Stomach (tissue), 8 donors: ENCODE measurements at regions not wholly inside any gene's neighbourhood (a gene's known extent, or its start where the extent isn't known, plus 50 kb on each side); places are given as distances from the start of the nearest gene placed in this dataset.

Experiments
- DNase-seq, 2 donors: peaks; one replicate each; pipeline versions ENCODE4 v3.0.0 to v3.0.0-alpha.2; 2013 to 2019
- H3K27ac ChIP-seq, 5 donors: fragments of 200-600 bp in 4 of 5; sonication (generic) in 4 of 5; one replicate each; pipeline ENCODE4 v1.5.1; 2013 to 2019; ENCODE audit warnings: mild to moderate bottlenecking in 1 of 5, moderate library complexity in 1 of 5
- H3K27me3 ChIP-seq, 3 donors: fragments of 200-600 bp; sonication (generic); one replicate each; pipeline ENCODE4 v1.5.1; 2017 to 2019; ENCODE audit warnings: mixed run types in 1 of 3
- H3K36me3 ChIP-seq, 4 donors: fragments of 200-600 bp; sonication (generic); 1 replicate in 3 of 4; 2 replicates in 1 of 4; pipeline ENCODE4 v1.5.1; 2016 to 2019
- H3K4me1 ChIP-seq, 4 donors: fragments of 200-600 bp; sonication (generic); one replicate each; pipeline ENCODE4 v1.5.1; 2016 to 2019
- H3K4me3 ChIP-seq, 4 donors: fragments of 200-600 bp; sonication (generic) in 3 of 4; one replicate each; pipeline ENCODE4 v1.5.1; 2016 to 2019; ENCODE audit warnings: mild to moderate bottlenecking in 1 of 4
- H3K9me3 ChIP-seq, 4 donors: fragments of 200-600 bp; sonication (generic); one replicate each; pipeline ENCODE4 v1.5.1; 2016 to 2019
- EP300 ChIP-seq: sonication (generic); formaldehyde crosslinking; IDR thresholded peaks from one replicate; pipeline ENCODE4 v1.6.1; 2017; ENCODE audit warnings: antibody characterized with exemption
- POLR2A ChIP-seq, 4 donors: fragments of 450-650 bp; IDR thresholded peaks; one replicate each; pipeline ENCODE4 v1.6.1; 2016; ENCODE audit warnings: antibody characterized with exemption in 4 of 4, control low read depth in 2 of 4, mild to moderate bottlenecking in 1 of 4, moderate library complexity in 1 of 4
- POLR2AphosphoS5 ChIP-seq, 3 donors: sonication (generic); formaldehyde crosslinking; IDR thresholded peaks; one replicate each; pipeline ENCODE4 v1.6.1; 2016; ENCODE audit warnings: antibody characterized with exemption in 3 of 3
- WGBS, 5 donors: extraction: QIAGEN DNeasy Blood & Tissue Kit in 3 of 5; methylation state at CpG; one replicate each; pipeline versions ENCODE4 v1.1.5 to v1.1.7; 2013 to 2018; 5-methylcytosine and 5-hydroxymethylcytosine counted together
- intact Hi-C: fragments of 100-400 bp; cut with DNase I; formaldehyde crosslinking; loops from one replicate; pipeline ENCODE4 v1.15.1; 2023; ENCODE audit warnings: low total_unique reads
- TF ChIP-seq, protein P1 (sequence below), 7 experiments: fragments of 450-650 bp in 4 of 7; fragments of 200-600 bp in 3 of 7; sonication (generic) in 3 of 7; IDR thresholded peaks; one replicate each; pipeline ENCODE4 v1.5.1; 2016 to 2019; ENCODE audit warnings: antibody characterized with exemption in 7 of 7, control low read depth in 2 of 7, mild to moderate bottlenecking in 1 of 7
- donor health status: healthy with polysubstance abuse.
- donor health status: Bipolar disorder and iron deficiency.
- donor health status: healthy.

DNA sequence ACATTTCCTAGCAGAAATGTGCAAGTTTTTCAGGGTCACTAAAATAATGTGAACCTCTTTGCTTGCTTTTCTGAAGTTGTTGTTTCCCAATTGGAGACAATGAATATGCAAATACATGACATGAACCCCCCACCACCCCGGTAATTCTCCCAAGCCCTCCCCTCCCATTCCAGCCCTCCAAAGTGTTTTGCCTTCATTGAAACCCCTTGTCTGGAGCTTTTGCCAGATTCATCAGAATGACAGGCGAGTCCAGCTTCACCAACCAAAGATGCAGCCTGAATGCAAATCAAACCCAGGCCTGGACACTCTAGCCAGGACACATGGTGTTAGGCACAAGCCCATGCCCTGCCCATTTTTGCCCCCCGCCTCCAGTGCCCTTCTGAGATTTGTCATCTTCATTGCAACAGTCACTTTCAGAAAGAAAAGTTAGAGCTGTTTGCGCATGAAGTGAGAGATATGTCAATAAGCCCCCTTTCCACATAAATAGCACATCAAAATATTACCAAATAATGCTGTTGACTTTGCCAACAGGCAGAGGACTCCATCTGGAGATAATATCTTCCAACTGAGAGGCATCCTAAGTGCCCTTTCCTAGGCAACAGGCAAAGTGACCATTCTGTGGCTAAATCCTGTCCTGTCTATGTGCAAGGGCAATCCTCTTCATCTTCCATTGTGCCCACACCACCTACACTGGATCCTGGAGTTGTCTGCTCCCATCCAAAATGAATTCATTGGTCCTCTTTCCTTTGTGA lies 145.6 kb upstream of the NFIA start:
- no peak for DNase-seq
- Histone ChIP-seq H3K9me3 (no peaks in the 10 kb centered on the region), H3K4me1 (peaks cover 0 to 8% (median 0%) of the 10 kb centered on the region in 4 donors), H3K4me3 (no peak overlapping the region), H3K27me3 (no peaks in the 10 kb centered on the region), H3K36me3 (no peaks in the 10 kb centered on the region), H3K27ac (no peak overlapping the region)
- intact Hi-C loops = no loop called here
- TF ChIP-seq EP300 = no peak
- TF ChIP-seq POLR2A (IDR thresholded peaks at IDR 0.05) = no peak
- no peak for TF ChIP-seq POLR2AphosphoS5 (IDR thresholded peaks at IDR 0.05)
- TF ChIP-seq, protein P1, sequence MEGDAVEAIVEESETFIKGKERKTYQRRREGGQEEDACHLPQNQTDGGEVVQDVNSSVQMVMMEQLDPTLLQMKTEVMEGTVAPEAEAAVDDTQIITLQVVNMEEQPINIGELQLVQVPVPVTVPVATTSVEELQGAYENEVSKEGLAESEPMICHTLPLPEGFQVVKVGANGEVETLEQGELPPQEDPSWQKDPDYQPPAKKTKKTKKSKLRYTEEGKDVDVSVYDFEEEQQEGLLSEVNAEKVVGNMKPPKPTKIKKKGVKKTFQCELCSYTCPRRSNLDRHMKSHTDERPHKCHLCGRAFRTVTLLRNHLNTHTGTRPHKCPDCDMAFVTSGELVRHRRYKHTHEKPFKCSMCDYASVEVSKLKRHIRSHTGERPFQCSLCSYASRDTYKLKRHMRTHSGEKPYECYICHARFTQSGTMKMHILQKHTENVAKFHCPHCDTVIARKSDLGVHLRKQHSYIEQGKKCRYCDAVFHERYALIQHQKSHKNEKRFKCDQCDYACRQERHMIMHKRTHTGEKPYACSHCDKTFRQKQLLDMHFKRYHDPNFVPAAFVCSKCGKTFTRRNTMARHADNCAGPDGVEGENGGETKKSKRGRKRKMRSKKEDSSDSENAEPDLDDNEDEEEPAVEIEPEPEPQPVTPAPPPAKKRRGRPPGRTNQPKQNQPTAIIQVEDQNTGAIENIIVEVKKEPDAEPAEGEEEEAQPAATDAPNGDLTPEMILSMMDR (IDR thresholded peaks at IDR 0.05) = no peak
- 80 to 85% (median 84%) methylated on average over 4 of the region's 4 CpGs for WGBS, 5 donors

DNA sequence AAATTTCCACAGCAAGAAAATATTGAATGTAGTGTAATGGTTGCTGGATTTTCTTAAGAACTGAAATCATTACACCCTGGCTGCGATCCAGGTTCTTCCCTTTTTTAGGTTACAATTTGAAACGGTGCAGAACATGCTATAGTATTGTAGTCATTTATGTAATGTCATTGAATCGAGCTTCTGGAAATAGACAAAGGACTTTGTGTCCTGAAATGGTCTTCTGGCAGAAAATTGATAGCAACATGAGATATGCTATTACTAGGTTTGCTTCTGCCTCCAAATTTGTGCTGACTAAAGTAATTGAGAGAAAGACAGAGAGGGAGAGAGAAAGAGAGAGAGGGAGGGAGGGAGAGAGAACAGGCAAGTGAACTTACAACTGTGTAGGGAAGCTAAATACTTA lies 146.2 kb upstream of the NFIA start:
- peaks cover 0 to 8% (median 0%) of the 10 kb centered on the region in 4 donors for H3K4me1 ChIP-seq
- intact Hi-C loops = no loop called here
- no peak overlapping the region for H3K27ac ChIP-seq
- no peaks in the 10 kb centered on the region for H3K9me3 ChIP-seq
- TF ChIP-seq EP300 (no peak), POLR2AphosphoS5 (IDR thresholded peaks at IDR 0.05) (no peak), POLR2A (IDR thresholded peaks at IDR 0.05) (no peak)
- H3K27me3 ChIP-seq = no peaks in the 10 kb centered on the region
- no peak overlapping the region for H3K4me3 ChIP-seq
- peak in 1 of 2 donors; percentile 67 for DNase-seq
- 22 to 31% (median 30%) methylated on average over 3 of the region's 3 CpGs for WGBS, 5 donors
- H3K36me3 ChIP-seq = no peaks in the 10 kb centered on the region

DNA sequence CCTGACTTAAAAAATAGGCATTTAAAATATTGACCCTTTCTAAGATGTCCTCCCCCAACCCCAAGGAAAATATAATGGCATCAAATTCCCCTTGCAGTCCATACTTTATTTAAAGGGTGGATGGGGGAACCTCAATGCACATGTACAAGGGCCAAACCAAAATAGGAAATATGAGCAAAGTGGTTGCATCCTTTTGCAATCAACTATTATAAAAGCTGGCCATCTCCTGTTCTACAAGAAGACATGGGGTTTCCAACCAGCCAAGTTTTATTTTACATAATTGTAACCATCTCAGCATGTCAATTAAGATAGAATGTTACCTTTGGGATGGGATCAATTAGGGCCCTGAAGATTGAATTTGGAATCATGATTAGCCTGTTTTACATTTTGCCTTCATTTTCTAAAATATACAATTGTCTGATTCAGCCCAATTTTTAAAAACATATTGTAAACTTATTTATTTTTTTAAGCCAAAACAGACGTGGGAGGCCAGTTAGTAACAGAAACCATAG lies 146.7 kb upstream of the NFIA start:
- WGBS, 5 donors = 38 to 61% (median 54%) methylated on average over 1 of the region's 1 CpG
- TF ChIP-seq, protein P1 (IDR thresholded peaks at IDR 0.05) = no peak
- no peak for TF ChIP-seq EP300
- Histone ChIP-seq H3K27ac (no peak overlapping the region), H3K4me1 (peaks cover 0 to 8% (median 0%) of the 10 kb centered on the region in 4 donors), H3K27me3 (no peaks in the 10 kb centered on the region), H3K4me3 (no peak overlapping the region), H3K9me3 (no peaks in the 10 kb centered on the region), H3K36me3 (no peaks in the 10 kb centered on the region)
- intact Hi-C loops = no loop called here
- DNase-seq = no peak

DNA sequence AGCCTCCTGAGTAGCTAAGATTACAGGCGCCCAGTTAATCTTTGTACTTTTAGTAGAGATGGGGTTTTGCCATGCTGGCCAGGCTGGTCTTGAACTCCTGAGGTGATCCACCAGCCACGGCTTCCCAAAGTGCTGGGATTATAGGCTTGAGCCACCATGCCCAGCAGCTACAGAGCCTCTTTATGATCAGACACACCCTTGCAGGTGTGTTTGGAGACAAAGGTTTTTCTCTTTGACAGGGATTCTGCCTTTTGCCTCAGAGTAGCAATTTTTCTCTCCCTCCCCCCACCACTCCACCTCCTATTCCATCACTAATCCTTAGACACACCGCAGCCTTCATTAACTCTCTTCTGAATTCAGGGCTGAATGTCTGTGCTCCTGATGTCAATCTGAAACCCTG lies 152.2 kb upstream of the NFIA start:
- H3K27ac ChIP-seq = no peak overlapping the region
- H3K36me3 ChIP-seq = no peaks in the 10 kb centered on the region
- DNase-seq = no peak
- TF ChIP-seq, protein P1 (IDR thresholded peaks at IDR 0.05) = no peak
- TF ChIP-seq EP300 (no peak), POLR2A (IDR thresholded peaks at IDR 0.05) (no peak), POLR2AphosphoS5 (IDR thresholded peaks at IDR 0.05) (no peak)
- H3K27me3 ChIP-seq = no peaks in the 10 kb centered on the region
- H3K9me3 ChIP-seq = no peaks in the 10 kb centered on the region
- peaks cover 0 to 4% (median 2%) of the 10 kb centered on the region in 4 donors for H3K4me1 ChIP-seq
- WGBS, 5 donors = 79 to 93% (median 84%) methylated on average over 3 of the region's 3 CpGs
- H3K4me3 ChIP-seq = no peak overlapping the region
- intact Hi-C loops = no loop called here
